ENCODE measurements at regions not wholly inside any gene's neighbourhood (a gene's known extent, or its start where the extent isn't known, plus 50 kb on each side); places are given as distances from the start of the nearest gene placed in this dataset.

DNA sequence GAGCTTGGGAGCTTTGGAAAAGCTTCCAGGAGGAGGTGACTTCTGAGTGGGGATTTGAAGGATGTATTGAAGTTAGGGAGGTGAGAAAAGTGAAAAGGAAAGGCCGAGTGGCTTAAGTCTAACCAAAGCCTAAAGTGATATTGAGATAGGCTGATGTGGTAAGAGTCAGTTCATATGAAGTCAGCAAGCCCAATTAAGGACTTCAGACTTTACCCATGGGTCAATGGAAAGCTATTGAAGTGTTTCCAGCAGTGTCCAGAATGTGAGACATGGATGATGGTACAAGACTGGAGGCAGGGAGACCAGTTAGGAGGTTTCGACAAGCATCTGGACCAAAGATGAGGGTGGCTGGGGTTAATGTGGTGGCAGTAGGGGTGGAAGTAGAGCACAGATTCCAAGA lies 134.3 kb upstream of the WWC1 start:
- H3K27ac ChIP-seq: no peak overlapping the region
- TF ChIP-seq ZFX (IDR thresholded peaks at IDR 0.05; ENCODE audit: borderline replicate concordance): no peak
- TF ChIP-seq, protein P1, sequence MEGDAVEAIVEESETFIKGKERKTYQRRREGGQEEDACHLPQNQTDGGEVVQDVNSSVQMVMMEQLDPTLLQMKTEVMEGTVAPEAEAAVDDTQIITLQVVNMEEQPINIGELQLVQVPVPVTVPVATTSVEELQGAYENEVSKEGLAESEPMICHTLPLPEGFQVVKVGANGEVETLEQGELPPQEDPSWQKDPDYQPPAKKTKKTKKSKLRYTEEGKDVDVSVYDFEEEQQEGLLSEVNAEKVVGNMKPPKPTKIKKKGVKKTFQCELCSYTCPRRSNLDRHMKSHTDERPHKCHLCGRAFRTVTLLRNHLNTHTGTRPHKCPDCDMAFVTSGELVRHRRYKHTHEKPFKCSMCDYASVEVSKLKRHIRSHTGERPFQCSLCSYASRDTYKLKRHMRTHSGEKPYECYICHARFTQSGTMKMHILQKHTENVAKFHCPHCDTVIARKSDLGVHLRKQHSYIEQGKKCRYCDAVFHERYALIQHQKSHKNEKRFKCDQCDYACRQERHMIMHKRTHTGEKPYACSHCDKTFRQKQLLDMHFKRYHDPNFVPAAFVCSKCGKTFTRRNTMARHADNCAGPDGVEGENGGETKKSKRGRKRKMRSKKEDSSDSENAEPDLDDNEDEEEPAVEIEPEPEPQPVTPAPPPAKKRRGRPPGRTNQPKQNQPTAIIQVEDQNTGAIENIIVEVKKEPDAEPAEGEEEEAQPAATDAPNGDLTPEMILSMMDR (IDR thresholded peaks at IDR 0.05): no peak

DNA sequence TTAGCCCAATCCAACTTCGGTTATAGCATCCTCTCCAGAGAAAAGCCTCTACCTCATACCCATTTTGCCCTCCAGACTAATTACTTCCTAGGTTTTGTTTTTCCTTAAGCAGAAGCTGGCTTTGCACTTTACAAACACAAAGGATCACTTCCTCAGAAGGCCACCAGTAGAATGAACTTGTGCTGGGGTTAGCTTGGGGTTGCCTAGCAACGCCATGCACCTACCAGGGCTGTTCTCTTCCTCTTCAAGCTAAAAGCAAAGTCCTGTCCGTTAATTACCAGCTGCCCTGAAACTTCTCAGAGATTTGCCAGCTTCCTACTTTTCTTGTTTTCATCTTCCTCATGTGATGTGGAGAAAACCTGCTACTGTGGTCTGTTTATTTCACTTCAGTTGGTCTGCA lies 132.0 kb upstream of the WWC1 start:
- TF ChIP-seq, protein P1 (IDR thresholded peaks at IDR 0.05): no peak
- no peak for TF ChIP-seq ZFX (IDR thresholded peaks at IDR 0.05; ENCODE audit: borderline replicate concordance)
- H3K27ac ChIP-seq: no peak overlapping the region

DNA sequence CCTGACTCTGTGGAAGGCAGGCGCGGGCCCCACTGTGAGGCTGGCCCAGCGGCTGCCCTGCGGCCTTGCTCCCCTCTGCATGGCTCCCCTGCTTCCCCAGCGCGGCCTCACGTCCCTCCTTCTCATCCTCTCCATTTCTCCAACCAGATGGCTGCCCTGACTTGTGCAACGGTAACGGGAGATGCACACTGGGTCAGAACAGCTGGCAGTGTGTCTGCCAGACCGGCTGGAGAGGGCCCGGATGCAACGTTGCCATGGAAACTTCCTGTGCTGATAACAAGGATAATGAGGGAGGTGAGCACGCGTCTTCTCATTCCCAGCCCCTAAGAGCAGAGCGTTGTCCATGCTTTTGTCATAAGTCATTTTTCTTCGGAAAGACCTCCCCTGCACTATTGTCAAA lies 129.0 kb upstream of the WWC1 start:
- H3K27ac ChIP-seq: no peak overlapping the region
- TF ChIP-seq, protein P1 (IDR thresholded peaks at IDR 0.05): no peak
- no peak for TF ChIP-seq ZFX (IDR thresholded peaks at IDR 0.05; ENCODE audit: borderline replicate concordance)

DNA sequence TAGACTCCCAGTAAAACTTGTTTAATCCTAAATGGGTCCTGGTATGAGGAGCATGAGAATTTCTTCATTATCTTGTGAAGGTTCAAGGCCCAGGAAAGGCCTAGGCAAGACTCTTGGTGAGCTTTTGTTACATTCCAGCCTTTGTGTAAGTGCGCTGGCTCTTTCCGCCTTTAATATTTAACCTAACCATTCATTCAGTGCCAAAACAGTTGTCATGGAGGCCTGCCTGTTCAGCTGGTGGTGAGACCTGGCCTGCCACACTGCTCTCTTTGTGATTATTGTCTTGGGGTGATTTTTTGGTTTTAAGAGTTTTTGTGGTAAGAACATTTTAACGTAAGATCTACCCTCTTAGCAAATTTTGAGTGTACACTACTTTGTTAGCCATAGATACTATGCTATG lies 127.5 kb upstream of the WWC1 start:
- no peak overlapping the region for H3K27ac ChIP-seq
- TF ChIP-seq, protein P1 (IDR thresholded peaks at IDR 0.05): no peak
- TF ChIP-seq ZFX (IDR thresholded peaks at IDR 0.05; ENCODE audit: borderline replicate concordance): no peak

DNA sequence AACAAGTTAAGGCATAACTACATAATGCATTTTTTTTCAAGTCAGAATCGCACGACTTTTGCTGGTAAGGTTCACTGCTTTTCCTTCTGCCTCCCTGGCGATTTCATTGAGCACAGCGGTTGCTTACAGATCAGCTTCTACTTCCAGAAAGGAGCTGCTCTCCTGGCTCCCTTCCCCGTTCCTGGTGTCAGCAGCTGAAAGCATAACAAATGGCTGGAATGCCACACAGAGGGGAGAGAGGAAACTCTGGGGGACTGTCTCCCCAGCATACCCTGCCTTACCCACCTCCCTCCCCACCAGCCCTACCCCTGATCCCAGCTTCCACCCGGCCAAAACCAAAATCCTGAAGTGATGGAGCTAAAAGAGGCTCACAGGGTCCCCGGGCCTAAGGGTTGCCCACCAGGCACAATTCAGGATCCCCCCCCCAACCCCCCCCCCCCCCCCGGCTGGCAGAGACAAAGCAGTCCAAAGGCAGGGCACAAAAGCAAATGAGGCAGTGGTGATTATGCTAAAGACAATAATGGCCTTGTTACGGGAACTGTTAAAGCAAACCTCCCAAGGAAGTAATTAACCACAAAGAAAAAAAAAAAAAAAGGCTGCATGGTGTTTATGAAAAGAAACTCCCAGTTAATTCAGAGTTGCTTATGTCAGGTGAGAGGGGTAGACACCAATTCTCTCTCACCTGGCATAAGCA lies 126.1 kb upstream of the WWC1 start:
- no peak for TF ChIP-seq ZFX (IDR thresholded peaks at IDR 0.05; ENCODE audit: borderline replicate concordance)
- TF ChIP-seq, protein P1 (IDR thresholded peaks at IDR 0.05): no peak
- no peak overlapping the region for H3K27ac ChIP-seq

DNA sequence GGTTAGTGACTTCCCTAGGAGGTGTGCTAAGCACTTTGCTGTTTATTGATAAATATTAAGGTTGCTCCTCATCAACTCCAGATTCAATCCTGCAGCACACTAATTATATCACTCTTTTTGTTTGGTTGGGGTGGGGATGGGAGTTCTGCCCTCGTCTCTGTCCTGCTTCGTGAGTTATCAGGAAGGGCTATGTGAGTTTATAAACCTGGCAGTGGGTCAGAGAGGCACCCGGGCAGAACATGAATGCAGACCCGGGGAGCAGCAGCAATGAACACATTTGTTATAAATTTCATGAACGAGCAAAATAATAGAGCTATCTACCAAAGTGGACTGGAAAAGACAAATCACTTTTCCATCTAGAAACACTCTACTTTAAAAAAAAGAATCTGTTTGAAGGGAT lies 125.5 kb upstream of the WWC1 start:
- H3K27ac ChIP-seq: no peak overlapping the region
- TF ChIP-seq ZFX (IDR thresholded peaks at IDR 0.05; ENCODE audit: borderline replicate concordance): no peak
- TF ChIP-seq, protein P1 (IDR thresholded peaks at IDR 0.05): no peak

DNA sequence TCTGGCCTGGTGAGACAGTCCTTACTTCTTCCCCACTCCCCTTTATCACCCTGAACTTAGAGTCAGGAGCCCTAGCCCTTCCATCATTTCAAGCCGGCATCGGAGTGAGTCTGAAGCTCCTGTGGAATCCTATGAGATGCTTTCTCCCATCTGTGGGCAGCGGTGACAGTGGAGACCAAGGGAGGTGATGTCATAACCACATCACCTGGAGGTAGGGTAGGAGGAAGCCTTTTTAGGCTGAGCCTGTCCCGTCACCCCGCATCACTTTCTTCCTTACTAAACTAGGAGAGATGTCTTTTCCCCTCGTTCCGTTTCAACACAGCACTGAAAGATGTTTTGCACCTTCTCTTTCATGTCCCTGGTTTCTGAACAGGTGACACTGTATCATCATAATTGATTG lies 124.1 kb upstream of the WWC1 start:
- no peak for TF ChIP-seq ZFX (IDR thresholded peaks at IDR 0.05; ENCODE audit: borderline replicate concordance)
- TF ChIP-seq, protein P1 (IDR thresholded peaks at IDR 0.05): no peak

More for the DNA sequence above, 124.1 kb upstream of the WWC1 start:
- H3K27ac ChIP-seq: no peak overlapping the region
